HEK293T (cell line): ENCODE measurements at regions not wholly inside any gene's neighbourhood (a gene's known extent, or its start where the extent isn't known, plus 50 kb on each side); places are given as distances from the start of the nearest gene placed in this dataset.

Source experiments
- CTCF ChIA-PET: fragments of 350-600 bp; formaldehyde crosslinking; extraction: SDS; loops from one replicate; lab custom pipeline; 2021; ENCODE audit warnings: antibody characterized with exemption, inconsistent platforms; lab: Yijun Ruan, JAX
- POLR2A ChIA-PET: fragments of 350-600 bp; formaldehyde crosslinking; extraction: SDS; loops from one replicate; lab custom pipeline; 2020; ENCODE audit warnings: antibody characterized with exemption, inconsistent platforms; lab: Yijun Ruan, JAX
- DNase-seq: peaks from one replicate; pipeline ENCODE4 v3.0.0; 2012; ENCODE audit warnings: mixed read lengths; ENCODE audit errors: extremely low spot score
- ARNT ChIP-seq: fragments of 450-650 bp; IDR thresholded peaks from 2 replicates; pipeline ENCODE4 v1.6.1; 2017; ENCODE audit warnings: mild to moderate bottlenecking
- BHLHE40 ChIP-seq: fragments of 450-650 bp; IDR thresholded peaks from 2 replicates; pipeline ENCODE4 v1.6.1; 2016; ENCODE audit warnings: mild to moderate bottlenecking, moderate library complexity, borderline replicate concordance
- CTBP1 ChIP-seq: fragments of 450-650 bp; IDR thresholded peaks from 2 replicates; pipeline ENCODE4 v1.6.1; 2016; ENCODE audit warnings: borderline replicate concordance
- ELF4 ChIP-seq: fragments of 450-650 bp; IDR thresholded peaks from 2 replicates; pipeline ENCODE4 v1.6.1; 2017; ENCODE audit warnings: antibody characterized with exemption
- FOXA1 ChIP-seq: fragments of 450-650 bp; IDR thresholded peaks from 2 replicates; pipeline ENCODE4 v1.6.1; 2016; ENCODE audit warnings: mild to moderate bottlenecking
- FOXK2 ChIP-seq: fragments of 450-650 bp; IDR thresholded peaks from 2 replicates; pipeline ENCODE4 v1.6.1; 2016; ENCODE audit warnings: mild to moderate bottlenecking
- FOXM1 ChIP-seq: fragments of 450-650 bp; IDR thresholded peaks from 2 replicates; pipeline ENCODE4 v1.6.1; 2017; ENCODE audit warnings: mild to moderate bottlenecking, borderline replicate concordance
- HDGF ChIP-seq: fragments of 450-650 bp; IDR thresholded peaks from 2 replicates; pipeline ENCODE4 v1.6.1; 2017; ENCODE audit warnings: antibody characterized with exemption, borderline replicate concordance
- L3MBTL2 ChIP-seq: fragments of 450-650 bp; conservative IDR thresholded peaks from 2 replicates; pipeline ENCODE4 v1.6.1; 2016; ENCODE audit warnings: mild to moderate bottlenecking
- LEF1 ChIP-seq: fragments of 450-650 bp; IDR thresholded peaks from 2 replicates; pipeline ENCODE4 v1.6.1; 2017; ENCODE audit warnings: mild to moderate bottlenecking, borderline replicate concordance
- NFRKB ChIP-seq: fragments of 450-650 bp; IDR thresholded peaks from 2 replicates; pipeline ENCODE4 v1.6.1; 2016; ENCODE audit warnings: mild to moderate bottlenecking, moderate library complexity
- SP1 ChIP-seq: fragments of 450-650 bp; IDR thresholded peaks from 2 replicates; pipeline ENCODE4 v1.6.1; 2017
- SUZ12 ChIP-seq: fragments of 450-650 bp; IDR thresholded peaks from 2 replicates; pipeline ENCODE4 v1.6.1; 2016; ENCODE audit warnings: mild to moderate bottlenecking
- TARDBP ChIP-seq: fragments of 450-650 bp; IDR thresholded peaks from 2 replicates; pipeline ENCODE4 v1.6.1; 2016
- ZNF384 ChIP-seq: fragments of 450-650 bp; IDR thresholded peaks from 2 replicates; pipeline ENCODE4 v1.6.1; 2016
- TF ChIP-seq, protein P1 (sequence below): fragments of 450-650 bp; IDR thresholded peaks from 2 replicates; pipeline ENCODE4 v1.6.1; 2016

DNA sequence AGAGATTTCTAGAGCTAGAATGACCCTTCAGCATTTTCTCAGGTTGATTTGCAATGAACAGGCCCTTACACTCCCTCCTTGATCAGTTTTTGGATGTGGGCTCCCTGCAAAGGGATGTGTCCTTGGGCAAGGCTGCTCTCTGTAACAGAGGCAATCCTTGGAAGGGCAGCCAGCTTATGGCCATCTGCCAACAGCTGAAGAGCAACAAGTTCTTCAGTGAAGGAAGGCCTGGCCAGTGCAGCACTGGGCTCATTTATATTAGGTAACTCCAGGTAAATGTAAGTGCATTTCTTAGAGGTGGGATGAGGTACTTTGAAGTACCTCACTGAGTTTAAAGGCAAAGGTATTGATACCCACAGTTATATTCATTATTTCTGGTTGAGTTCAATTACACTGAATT, 114.3 kb upstream of the KCNJ16 start:
- CTCF ChIA-PET: interaction anchor here (0.6 to 0.7 kb wide), 2 partner anchors 9 to 330 kb away, joined by 3 read pairs; no protein-coding TSS in a partner anchor
- POLR2A ChIA-PET: no interaction called here

DNA sequence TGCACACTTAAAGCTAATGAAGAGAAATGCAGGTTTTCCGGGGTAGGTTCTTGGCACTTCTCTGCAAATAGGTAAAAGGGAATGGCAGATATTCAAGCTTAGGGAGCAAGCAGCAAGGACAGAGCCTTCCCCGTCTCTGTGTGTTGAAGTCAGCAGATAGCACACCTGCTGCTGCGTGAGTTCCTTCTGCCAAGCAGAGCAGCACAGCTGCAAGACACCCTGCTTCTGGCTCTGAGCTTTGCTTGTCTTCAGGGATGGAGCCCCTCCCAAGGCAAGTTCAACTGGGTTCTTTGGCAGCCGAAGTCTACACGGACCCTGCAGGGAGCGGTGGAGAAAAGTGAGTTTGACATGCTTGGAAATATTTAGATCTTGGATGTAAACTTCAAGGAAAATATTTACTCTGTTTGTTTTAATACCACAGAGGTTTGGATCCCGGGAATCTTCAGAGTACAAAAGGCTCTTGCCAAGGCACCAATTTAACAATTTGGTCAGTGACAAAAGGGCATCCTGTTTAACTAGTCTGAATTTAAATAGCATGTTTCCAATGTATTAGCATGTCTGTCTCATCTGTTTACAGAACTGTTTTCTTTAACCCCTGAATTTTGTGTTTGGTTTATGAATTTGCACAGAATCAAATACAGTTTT, 113.4 kb upstream of the KCNJ16 start:
- ChIA-PET POLR2A (no interaction called here), CTCF (interaction anchor here (0.6 to 0.7 kb wide), 2 partner anchors 8 to 329 kb away, joined by 3 read pairs; no protein-coding TSS in a partner anchor)
- TF ChIP-seq FOXA1 (no peak), CTBP1 (no peak), SUZ12 (no peak), FOXK2 (no peak), LEF1 (no peak), SP1 (no peak), NFRKB (no peak), L3MBTL2 (no peak), TARDBP (no peak), ARNT (no peak), ZNF384 (no peak), FOXM1 (no peak)
- peak; percentile 12 for DNase-seq

More for the DNA sequence above, 114.3 kb upstream of the KCNJ16 start:
- TF ChIP-seq FOXK2: no peak
- TF ChIP-seq FOXA1: no peak
- no peak for TF ChIP-seq BHLHE40
- TF ChIP-seq TARDBP: no peak
- DNase-seq: no peak

DNA sequence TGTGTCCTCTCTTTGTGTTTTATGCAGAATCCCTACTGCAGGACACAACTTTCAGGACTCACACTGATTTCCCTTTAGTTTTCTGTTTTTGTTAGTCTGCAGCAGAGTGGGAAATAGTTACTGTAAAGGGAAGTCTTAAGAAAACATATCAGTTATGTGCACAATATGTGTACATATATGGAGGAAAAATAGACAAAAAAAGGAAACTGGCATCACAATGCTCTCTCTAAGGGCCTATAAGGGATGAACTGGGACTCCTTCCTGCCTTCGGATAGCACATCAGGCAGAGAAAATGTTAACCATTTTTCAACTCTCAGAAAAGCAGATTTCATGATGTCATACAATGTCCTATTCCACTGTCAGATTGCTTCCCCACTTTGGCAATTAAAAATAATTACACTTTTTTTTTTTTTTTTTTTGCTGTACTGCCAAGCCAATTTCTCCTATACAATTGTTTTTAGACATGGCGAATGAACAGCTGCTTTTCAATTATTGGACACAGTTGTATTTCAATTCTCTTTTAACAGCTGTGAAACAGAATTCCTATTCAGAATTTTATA, 112.5 kb upstream of the KCNJ16 start:
- CTCF ChIA-PET: interaction anchor here (0.7 kb wide), 1 partner anchor 746 kb away, joined by 5 read pairs; no protein-coding TSS in a partner anchor
- POLR2A ChIA-PET: no interaction called here
- no peak for DNase-seq
- TF ChIP-seq L3MBTL2 (no peak), NFRKB (no peak), SP1 (no peak), FOXA1 (no peak), TARDBP (no peak)

DNA sequence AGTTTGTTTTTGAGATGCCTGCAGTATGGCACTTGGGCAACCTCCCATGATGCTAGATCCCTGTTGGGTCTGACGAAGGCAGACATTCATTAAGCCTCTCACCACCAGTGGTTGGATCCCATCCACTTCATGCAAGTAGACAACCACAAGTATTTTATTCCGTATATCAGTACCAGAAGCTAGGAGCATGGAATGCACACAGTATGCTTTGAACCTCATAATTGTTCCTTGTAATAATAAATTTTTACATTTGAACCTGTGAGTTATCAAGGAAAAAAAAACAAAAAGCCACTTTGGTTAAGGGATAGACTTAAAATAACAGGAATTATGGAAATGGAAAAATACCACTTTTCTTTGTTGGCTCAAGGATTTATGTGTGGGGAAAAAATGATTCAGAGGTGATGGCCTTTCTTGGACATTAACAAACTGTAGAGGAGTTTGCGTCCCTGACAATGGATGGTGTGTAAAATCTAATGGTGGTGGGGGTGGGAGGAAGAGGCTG, 107.1 kb upstream of the KCNJ16 start:
- ChIA-PET POLR2A (no interaction called here), CTCF (no interaction called here)
- no peak for TF ChIP-seq TARDBP
- TF ChIP-seq, protein P1, sequence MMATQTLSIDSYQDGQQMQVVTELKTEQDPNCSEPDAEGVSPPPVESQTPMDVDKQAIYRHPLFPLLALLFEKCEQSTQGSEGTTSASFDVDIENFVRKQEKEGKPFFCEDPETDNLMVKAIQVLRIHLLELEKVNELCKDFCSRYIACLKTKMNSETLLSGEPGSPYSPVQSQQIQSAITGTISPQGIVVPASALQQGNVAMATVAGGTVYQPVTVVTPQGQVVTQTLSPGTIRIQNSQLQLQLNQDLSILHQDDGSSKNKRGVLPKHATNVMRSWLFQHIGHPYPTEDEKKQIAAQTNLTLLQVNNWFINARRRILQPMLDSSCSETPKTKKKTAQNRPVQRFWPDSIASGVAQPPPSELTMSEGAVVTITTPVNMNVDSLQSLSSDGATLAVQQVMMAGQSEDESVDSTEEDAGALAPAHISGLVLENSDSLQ: no peak
- TF ChIP-seq SUZ12: no peak
- TF ChIP-seq HDGF: no peak
- no peak for TF ChIP-seq NFRKB
- TF ChIP-seq ZNF384: no peak
- no peak for TF ChIP-seq ELF4
- TF ChIP-seq SP1: no peak
- no peak for TF ChIP-seq FOXA1
- TF ChIP-seq BHLHE40: no peak
- TF ChIP-seq L3MBTL2: no peak
- no peak for TF ChIP-seq FOXK2
- no peak for TF ChIP-seq CTBP1
- no peak for TF ChIP-seq LEF1
- TF ChIP-seq FOXM1: no peak
- no peak for TF ChIP-seq ARNT
- DNase-seq: no peak

DNA sequence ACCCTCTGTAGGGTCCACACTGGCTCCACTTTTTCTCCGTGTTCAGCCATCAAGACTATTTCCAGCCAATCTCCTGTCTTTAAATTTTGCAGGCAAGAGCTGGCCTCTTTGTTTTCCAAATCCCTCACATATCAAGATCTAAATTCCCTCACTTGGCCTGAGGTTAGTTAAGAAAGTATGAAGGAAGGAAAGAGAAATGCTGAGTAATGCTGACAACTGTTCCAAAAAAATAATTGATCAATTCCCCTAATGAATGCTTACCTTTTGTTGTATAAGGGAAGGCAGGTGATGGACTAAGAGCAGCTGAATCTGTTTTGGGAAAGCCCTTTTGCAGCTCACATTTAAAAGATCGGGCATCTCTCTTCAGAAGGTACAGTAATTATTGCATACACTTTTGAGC, 105.1 kb upstream of the KCNJ16 start:
- DNase-seq: no peak
- CTCF ChIA-PET: interaction anchor here (1.0 kb wide), 1 partner anchor 9 kb away, joined by 3 read pairs; no protein-coding TSS in a partner anchor
- TF ChIP-seq ELF4: no peak
- no peak for TF ChIP-seq FOXA1
- no peak for TF ChIP-seq L3MBTL2
- no peak for TF ChIP-seq CTBP1
- TF ChIP-seq FOXM1: no peak
- TF ChIP-seq, protein P1: no peak
- no peak for TF ChIP-seq LEF1
- TF ChIP-seq TARDBP: no peak
- TF ChIP-seq BHLHE40: no peak
- POLR2A ChIA-PET: no interaction called here

DNA sequence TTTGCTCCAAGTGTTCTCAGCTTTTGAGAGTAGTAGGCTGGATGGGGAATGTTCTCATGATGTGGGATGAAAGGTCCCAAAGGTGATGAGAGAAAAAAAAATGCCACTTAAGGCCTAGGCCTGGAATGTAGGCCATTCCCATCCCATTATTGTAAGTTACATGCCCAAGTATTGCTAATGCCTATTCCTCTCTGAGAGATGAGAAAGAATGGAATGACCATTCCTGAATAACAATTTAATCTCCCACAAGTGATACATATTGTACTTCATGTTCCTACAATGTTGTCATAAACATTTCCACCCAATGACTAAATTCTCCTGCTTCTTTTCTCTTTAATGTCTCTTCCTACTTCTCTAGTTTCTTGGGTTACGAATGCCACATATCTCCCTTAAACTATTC, 102.8 kb upstream of the KCNJ16 start:
- POLR2A ChIA-PET: no interaction called here
- CTCF ChIA-PET: no interaction called here
- TF ChIP-seq FOXK2: no peak
- DNase-seq: no peak

DNA sequence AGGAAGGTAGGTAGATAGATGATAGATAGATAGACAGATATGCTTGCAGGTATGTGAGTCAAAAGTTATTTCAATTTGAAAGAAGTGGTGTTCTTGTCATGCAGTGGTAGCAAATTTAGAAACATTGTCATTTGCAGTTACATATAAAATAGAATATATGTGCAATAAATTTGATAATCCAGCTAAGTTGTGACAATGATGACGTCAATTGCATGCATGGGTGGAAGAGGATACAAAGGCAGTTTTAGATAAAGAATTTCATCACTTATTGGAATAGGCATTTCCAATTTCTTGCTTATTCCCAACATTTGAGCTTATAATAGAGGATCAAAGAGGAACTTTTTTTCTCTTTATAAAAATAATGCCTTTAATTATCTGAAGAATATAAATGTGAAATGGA, 99.2 kb upstream of the KCNJ16 start:
- TF ChIP-seq FOXA1 (no peak), FOXK2 (no peak), FOXM1 (no peak), SUZ12 (no peak), LEF1 (no peak), TARDBP (no peak), BHLHE40 (no peak), HDGF (no peak), ELF4 (no peak), ARNT (no peak), SP1 (no peak), NFRKB (no peak)
- no peak for DNase-seq
- ChIA-PET CTCF (no interaction called here), POLR2A (no interaction called here)
